A549 (cell line): ENCODE measurements at regions not wholly inside any gene's neighbourhood (a gene's known extent, or its start where the extent isn't known, plus 50 kb on each side); places are given as distances from the start of the nearest gene placed in this dataset.

Source experiments
- JUN ChIP-seq, 2 experiments: fragments of >200 bp; sonication (Bioruptor Twin); formaldehyde crosslinking; IDR thresholded peaks; 2 replicates in 1 of 2; 3 replicates in 1 of 2; pipeline ENCODE4 v1.6.1; 2016 to 2017
- KDM1A ChIP-seq: fragments of 200-600 bp; sonication (generic); IDR thresholded peaks from 2 replicates; pipeline ENCODE4 v1.6.1; 2016; ENCODE audit warnings: low read depth, mild to moderate bottlenecking
- NR3C1 ChIP-seq: fragments of >200 bp; sonication (Bioruptor Twin); formaldehyde crosslinking; IDR thresholded peaks from 3 replicates; pipeline ENCODE4 v1.6.1; 2017
- POLR2A ChIP-seq: IDR thresholded peaks from 2 replicates; pipeline ENCODE4 v1.6.1; 2012; ENCODE audit warnings: mild to moderate bottlenecking, low read length
- RNF2 ChIP-seq: fragments of 200-600 bp; sonication (generic); IDR thresholded peaks from 2 replicates; pipeline ENCODE4 v1.6.1; 2016; ENCODE audit warnings: low read depth, mild to moderate bottlenecking, antibody characterized with exemption, moderate library complexity, borderline replicate concordance
- TF ChIP-seq, protein P1 (sequence below): fragments of >200 bp; sonication (Bioruptor Twin); formaldehyde crosslinking; IDR thresholded peaks from 3 replicates; pipeline ENCODE4 v1.5.1; 2016

DNA sequence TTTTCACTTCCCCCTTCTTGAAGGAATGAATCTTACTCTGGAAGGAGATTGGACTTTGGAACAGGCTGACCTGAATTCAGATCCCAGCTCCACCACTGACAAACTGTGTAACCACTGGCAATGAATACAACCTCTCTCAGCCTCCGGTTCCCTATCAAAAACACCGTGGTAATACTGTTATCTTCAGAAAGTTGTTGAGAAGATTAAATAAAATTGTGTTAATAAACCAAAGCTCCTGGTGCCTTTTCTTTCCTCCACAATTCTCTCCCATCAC lies 99.7 kb upstream of the RAI14 start:
- TF ChIP-seq NR3C1 (no peak), KDM1A (no peak), RNF2 (no peak), POLR2A (no peak), JUN (IDR thresholded peaks at IDR 0.05) (no peak)
- TF ChIP-seq, protein P1, sequence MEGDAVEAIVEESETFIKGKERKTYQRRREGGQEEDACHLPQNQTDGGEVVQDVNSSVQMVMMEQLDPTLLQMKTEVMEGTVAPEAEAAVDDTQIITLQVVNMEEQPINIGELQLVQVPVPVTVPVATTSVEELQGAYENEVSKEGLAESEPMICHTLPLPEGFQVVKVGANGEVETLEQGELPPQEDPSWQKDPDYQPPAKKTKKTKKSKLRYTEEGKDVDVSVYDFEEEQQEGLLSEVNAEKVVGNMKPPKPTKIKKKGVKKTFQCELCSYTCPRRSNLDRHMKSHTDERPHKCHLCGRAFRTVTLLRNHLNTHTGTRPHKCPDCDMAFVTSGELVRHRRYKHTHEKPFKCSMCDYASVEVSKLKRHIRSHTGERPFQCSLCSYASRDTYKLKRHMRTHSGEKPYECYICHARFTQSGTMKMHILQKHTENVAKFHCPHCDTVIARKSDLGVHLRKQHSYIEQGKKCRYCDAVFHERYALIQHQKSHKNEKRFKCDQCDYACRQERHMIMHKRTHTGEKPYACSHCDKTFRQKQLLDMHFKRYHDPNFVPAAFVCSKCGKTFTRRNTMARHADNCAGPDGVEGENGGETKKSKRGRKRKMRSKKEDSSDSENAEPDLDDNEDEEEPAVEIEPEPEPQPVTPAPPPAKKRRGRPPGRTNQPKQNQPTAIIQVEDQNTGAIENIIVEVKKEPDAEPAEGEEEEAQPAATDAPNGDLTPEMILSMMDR, result no peak
